Hepatocyte (in vitro differentiated cells): ENCODE measurements at regions not wholly inside any gene's neighbourhood (a gene's known extent, or its start where the extent isn't known, plus 50 kb on each side); places are given as distances from the start of the nearest gene placed in this dataset.

ENCODE experiments used
- DNase-seq: peaks from one replicate; pipeline ENCODE4 v3.0.0-alpha.2; 2016; ENCODE audit warnings: low spot score
- H2AFZ ChIP-seq: fragments of 200-600 bp; sonication (generic); 2 replicates; pipeline ENCODE4 v1.6.0; 2016; ENCODE audit warnings: antibody characterized with exemption, mild to moderate bottlenecking
- H3K27ac ChIP-seq: fragments of 200-600 bp; sonication (generic); 2 replicates; pipeline ENCODE4 v1.5.1; 2016; ENCODE audit warnings: mild to moderate bottlenecking
- H3K27me3 ChIP-seq: fragments of 200-600 bp; sonication (generic); 2 replicates; pipeline ENCODE4 v1.6.1; 2016
- H3K36me3 ChIP-seq: fragments of 200-600 bp; sonication (generic); replicated peaks from 2 replicates; pipeline ENCODE4 v1.5.1; 2016; ENCODE audit warnings: low read depth; ENCODE audit not compliant: insufficient read depth
- H3K4me1 ChIP-seq: fragments of 200-600 bp; sonication (generic); 2 replicates; pipeline ENCODE4 v1.5.1; 2016; ENCODE audit warnings: mild to moderate bottlenecking, moderate library complexity; ENCODE audit not compliant: insufficient read depth
- H3K4me2 ChIP-seq: fragments of 200-600 bp; sonication (generic); 2 replicates; pipeline ENCODE4 v1.6.0; 2016
- H3K4me3 ChIP-seq: fragments of 200-600 bp; sonication (generic); 2 replicates; pipeline ENCODE4 v1.5.1; 2016; ENCODE audit warnings: mild to moderate bottlenecking
- H3K79me2 ChIP-seq: fragments of 200-600 bp; sonication (generic); 2 replicates; pipeline ENCODE4 v1.6.0; 2017; ENCODE audit warnings: mild to moderate bottlenecking
- H3K9me2 ChIP-seq: fragments of 200-600 bp; sonication (generic); replicated peaks from 2 replicates; pipeline ENCODE4 v1.6.0; 2017; ENCODE audit warnings: mild to moderate bottlenecking; ENCODE audit not compliant: insufficient read depth
- H3K9me3 ChIP-seq: fragments of 200-600 bp; sonication (generic); 2 replicates; pipeline ENCODE4 v1.5.1; 2016; ENCODE audit warnings: low read depth, mild to moderate bottlenecking
- H4K20me1 ChIP-seq: fragments of 200-600 bp; sonication (generic); 2 replicates; pipeline ENCODE4 v1.6.0; 2016; ENCODE audit warnings: mild to moderate bottlenecking; ENCODE audit not compliant: insufficient read depth, poor library complexity, severe bottlenecking
- EZH2 ChIP-seq: fragments of 200-600 bp; sonication (generic); IDR thresholded peaks from 2 replicates; pipeline ENCODE4 v1.6.1; 2016; ENCODE audit warnings: antibody characterized with exemption, mild to moderate bottlenecking, borderline replicate concordance
- EZH2phosphoT487 ChIP-seq: fragments of 200-600 bp; sonication (generic); IDR thresholded peaks from one replicate; pipeline ENCODE4 v1.6.1; 2018; ENCODE audit warnings: antibody characterized with exemption, mild to moderate bottlenecking, low read depth, moderate library complexity; ENCODE audit not compliant: unreplicated experiment, severe bottlenecking
- WGBS: methylation state at CpG from one replicate; pipeline ENCODE4 v1.1.6; 2016; ENCODE audit warnings: low lambda C conversion rate; ENCODE audit errors: missing lambda C conversion rate; 5-methylcytosine and 5-hydroxymethylcytosine counted together
- TF ChIP-seq, protein P1 (sequence below): fragments of 200-600 bp; sonication (generic); IDR thresholded peaks from 2 replicates; pipeline ENCODE4 v1.5.1; 2016; ENCODE audit warnings: antibody characterized with exemption, mild to moderate bottlenecking; ENCODE audit not compliant: poor library complexity

DNA sequence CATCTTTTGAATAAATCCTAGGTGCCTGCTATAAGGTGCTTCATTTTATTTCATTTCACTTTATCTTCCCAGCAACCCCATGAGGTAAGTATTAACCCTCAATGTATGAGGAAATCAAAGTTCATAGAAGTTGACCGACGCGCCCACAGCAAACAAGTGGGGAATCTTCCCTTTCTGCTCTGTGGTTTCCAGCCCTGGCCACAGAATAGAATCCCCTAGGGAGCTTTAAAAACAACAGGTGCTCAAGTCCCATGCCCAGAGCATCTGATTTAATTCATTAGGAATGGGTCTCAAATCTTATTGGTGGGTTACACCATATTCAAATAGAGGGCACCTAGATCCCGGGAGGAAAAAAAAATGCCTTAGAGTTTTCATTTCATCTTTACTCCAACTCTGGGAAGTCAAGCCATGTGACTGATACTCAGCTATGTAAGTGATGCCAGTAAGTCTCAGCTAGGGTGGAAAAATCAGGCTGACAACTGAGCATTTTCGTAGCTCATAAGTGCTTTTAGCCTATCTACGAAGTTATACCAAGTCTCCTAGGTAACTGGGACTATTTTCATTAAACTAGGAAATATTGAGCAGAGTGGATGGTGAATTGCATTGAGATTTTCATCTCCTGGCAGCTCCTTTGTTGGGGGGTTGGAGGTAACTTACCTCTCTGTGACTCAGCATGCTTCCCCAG lies 353.4 kb upstream of the SLC30A5 start:
- H3K4me2 ChIP-seq = no peak overlapping the region
- no peak overlapping the region for H2AFZ ChIP-seq
- H3K9me3 ChIP-seq = no peaks in the 10 kb centered on the region
- DNase-seq = no peak
- 92% methylated on average over 6 of the region's 6 CpGs for WGBS
- no peaks in the 10 kb centered on the region for H3K27me3 ChIP-seq
- no peaks in the 10 kb centered on the region for H3K4me1 ChIP-seq
- TF ChIP-seq EZH2 (no peak), EZH2phosphoT487 (no peak)
- TF ChIP-seq, protein P1, sequence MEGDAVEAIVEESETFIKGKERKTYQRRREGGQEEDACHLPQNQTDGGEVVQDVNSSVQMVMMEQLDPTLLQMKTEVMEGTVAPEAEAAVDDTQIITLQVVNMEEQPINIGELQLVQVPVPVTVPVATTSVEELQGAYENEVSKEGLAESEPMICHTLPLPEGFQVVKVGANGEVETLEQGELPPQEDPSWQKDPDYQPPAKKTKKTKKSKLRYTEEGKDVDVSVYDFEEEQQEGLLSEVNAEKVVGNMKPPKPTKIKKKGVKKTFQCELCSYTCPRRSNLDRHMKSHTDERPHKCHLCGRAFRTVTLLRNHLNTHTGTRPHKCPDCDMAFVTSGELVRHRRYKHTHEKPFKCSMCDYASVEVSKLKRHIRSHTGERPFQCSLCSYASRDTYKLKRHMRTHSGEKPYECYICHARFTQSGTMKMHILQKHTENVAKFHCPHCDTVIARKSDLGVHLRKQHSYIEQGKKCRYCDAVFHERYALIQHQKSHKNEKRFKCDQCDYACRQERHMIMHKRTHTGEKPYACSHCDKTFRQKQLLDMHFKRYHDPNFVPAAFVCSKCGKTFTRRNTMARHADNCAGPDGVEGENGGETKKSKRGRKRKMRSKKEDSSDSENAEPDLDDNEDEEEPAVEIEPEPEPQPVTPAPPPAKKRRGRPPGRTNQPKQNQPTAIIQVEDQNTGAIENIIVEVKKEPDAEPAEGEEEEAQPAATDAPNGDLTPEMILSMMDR = no peak
- H3K36me3 ChIP-seq = no peaks in the 10 kb centered on the region
- no peak overlapping the region for H3K27ac ChIP-seq
- H4K20me1 ChIP-seq = no peaks in the 10 kb centered on the region
- H3K79me2 ChIP-seq = no peaks in the 10 kb centered on the region
- H3K4me3 ChIP-seq = no peak overlapping the region
- H3K9me2 ChIP-seq = no peaks in the 10 kb centered on the region

- H3K27ac ChIP-seq = no peak overlapping the region
- no peak overlapping the region for H2AFZ ChIP-seq
- 95% methylated on average over 4 of the region's 4 CpGs for WGBS
- no peaks in the 10 kb centered on the region for H3K27me3 ChIP-seq
- H3K9me2 ChIP-seq = no peaks in the 10 kb centered on the region
- H3K36me3 ChIP-seq = no peaks in the 10 kb centered on the region
- DNase-seq = no peak
- TF ChIP-seq, protein P1 = no peak
- TF ChIP-seq EZH2phosphoT487 (no peak), EZH2 (no peak)
- no peaks in the 10 kb centered on the region for H4K20me1 ChIP-seq
- H3K4me3 ChIP-seq = no peak overlapping the region
- H3K9me3 ChIP-seq = no peaks in the 10 kb centered on the region
- no peak overlapping the region for H3K4me2 ChIP-seq
- no peaks in the 10 kb centered on the region for H3K79me2 ChIP-seq
- peaks cover 8% of the 10 kb centered on the region for H3K4me1 ChIP-seq
Measured at GRCh38 chr5:68744206-68744605, 349.6 kb upstream of the SLC30A5 start.

DNA sequence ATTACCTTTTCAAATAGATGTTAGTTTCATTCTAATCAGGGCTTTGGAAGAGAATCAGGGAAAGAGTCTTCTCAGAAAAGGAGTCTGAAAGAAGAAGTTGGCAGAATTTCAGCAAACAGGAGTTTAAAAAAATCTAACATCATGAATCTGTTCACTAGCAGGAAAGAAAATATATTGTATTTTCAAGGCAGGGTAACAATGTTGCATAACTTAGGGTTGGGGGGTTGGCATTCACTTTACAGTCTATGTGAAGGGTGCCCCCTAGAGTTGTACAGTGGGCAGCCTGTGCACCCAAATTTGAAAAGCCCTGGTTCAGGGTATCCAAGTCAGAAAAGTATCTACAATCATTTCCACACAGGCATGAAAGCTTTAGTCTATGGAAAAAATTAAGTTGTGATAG lies 348.4 kb upstream of the SLC30A5 start:
- Histone ChIP-seq H3K4me2 (no peak overlapping the region), H3K27me3 (no peaks in the 10 kb centered on the region), H2AFZ (no peak overlapping the region), H3K36me3 (no peaks in the 10 kb centered on the region), H3K4me1 (peaks cover 8% of the 10 kb centered on the region), H3K9me2 (no peaks in the 10 kb centered on the region), H4K20me1 (no peaks in the 10 kb centered on the region), H3K9me3 (no peaks in the 10 kb centered on the region), H3K4me3 (no peak overlapping the region), H3K79me2 (no peaks in the 10 kb centered on the region), H3K27ac (no peak overlapping the region)
- TF ChIP-seq, protein P1 = no peak
- TF ChIP-seq EZH2phosphoT487 (no peak), EZH2 (no peak)
- no peak for DNase-seq

DNA sequence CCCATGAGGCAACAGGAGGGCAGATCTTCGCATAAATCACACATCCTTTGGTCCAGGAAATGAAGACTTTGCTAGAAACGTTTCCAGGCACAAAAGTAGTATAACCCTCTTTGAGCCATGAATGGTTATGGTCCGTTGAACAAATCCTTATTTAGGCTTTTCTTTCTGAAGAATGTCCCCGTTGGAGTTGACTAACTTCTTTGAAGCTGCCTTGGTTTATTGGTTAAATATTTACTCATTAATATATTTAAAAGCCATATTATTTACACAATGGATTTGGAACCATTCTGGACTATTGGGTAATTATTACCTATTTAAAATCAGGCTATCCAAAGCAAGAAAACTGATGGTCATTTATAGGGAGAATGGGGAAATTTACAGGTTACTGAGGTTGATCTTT lies 347.6 kb upstream of the SLC30A5 start:
- H3K36me3 ChIP-seq = no peaks in the 10 kb centered on the region
- no peaks in the 10 kb centered on the region for H3K9me2 ChIP-seq
- peaks cover 8% of the 10 kb centered on the region for H3K4me1 ChIP-seq
- H3K27ac ChIP-seq = no peak overlapping the region
- WGBS = 41% methylated on average over 4 of the region's 4 CpGs
- H3K4me3 ChIP-seq = no peak overlapping the region
- no peak for DNase-seq
- peak overlapping the region; percentile 43 for H3K4me2 ChIP-seq
- TF ChIP-seq EZH2phosphoT487 (no peak), EZH2 (no peak)
- TF ChIP-seq, protein P1 = no peak
- H3K27me3 ChIP-seq = no peaks in the 10 kb centered on the region
- no peaks in the 10 kb centered on the region for H3K9me3 ChIP-seq
- no peak overlapping the region for H2AFZ ChIP-seq
- H3K79me2 ChIP-seq = no peaks in the 10 kb centered on the region
- H4K20me1 ChIP-seq = no peaks in the 10 kb centered on the region
